ENCODE measurements at regions not wholly inside any gene's neighbourhood (a gene's known extent, or its start where the extent isn't known, plus 50 kb on each side); places are given as distances from the start of the nearest gene placed in this dataset.

DNA sequence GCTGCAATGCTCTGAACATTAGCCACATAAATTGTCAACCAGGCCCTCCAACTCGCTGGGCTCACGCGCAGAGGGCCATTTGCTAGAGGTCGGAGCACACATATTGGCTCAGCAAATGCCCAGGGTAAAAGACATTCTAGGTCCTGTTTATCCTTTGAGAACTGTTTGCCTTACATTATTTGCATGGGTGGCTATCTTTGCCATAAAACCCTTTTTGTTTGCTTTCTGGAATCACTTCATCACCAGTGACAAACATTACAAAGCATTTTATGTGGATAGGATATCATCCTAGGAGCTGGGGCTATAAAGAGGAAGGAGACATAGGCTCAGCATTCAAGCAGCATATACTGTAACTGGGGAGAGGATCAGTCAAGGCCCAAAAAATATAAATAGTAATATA, 149.2 kb upstream of the RAI2 start:
- H3K27me3 Mint-ChIP-seq: no peaks in the 10 kb centered on the region
- TF ChIP-seq, protein P1, sequence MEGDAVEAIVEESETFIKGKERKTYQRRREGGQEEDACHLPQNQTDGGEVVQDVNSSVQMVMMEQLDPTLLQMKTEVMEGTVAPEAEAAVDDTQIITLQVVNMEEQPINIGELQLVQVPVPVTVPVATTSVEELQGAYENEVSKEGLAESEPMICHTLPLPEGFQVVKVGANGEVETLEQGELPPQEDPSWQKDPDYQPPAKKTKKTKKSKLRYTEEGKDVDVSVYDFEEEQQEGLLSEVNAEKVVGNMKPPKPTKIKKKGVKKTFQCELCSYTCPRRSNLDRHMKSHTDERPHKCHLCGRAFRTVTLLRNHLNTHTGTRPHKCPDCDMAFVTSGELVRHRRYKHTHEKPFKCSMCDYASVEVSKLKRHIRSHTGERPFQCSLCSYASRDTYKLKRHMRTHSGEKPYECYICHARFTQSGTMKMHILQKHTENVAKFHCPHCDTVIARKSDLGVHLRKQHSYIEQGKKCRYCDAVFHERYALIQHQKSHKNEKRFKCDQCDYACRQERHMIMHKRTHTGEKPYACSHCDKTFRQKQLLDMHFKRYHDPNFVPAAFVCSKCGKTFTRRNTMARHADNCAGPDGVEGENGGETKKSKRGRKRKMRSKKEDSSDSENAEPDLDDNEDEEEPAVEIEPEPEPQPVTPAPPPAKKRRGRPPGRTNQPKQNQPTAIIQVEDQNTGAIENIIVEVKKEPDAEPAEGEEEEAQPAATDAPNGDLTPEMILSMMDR (IDR thresholded peaks at IDR 0.05): no peak

GRCh38 chrX:18003876-18004275, 142.8 kb upstream of the RAI2 start:
- no peak overlapping the region for H3K4me3 ChIP-seq (ENCODE audit: low read length)
- Mint-ChIP-seq H3K9me3 (no peaks in the 10 kb centered on the region), H3K27ac (no peak overlapping the region), H3K4me3 (no peak overlapping the region), H3K4me1 (ENCODE audit: low read depth) (no peaks in the 10 kb centered on the region), H3K36me3 (ENCODE audit: low read depth) (no peaks in the 10 kb centered on the region), H3K27me3 (no peaks in the 10 kb centered on the region)
- no peak overlapping the region for H3K27ac ChIP-seq (ENCODE audit: low read depth in 1 of 2, low read length in 2 of 2)
- POLR2A ChIA-PET: no interaction called here
- no peaks in the 10 kb centered on the region for H3K9me3 ChIP-seq (ENCODE audit: control insufficient read depth in 1 of 2, insufficient read depth in 1 of 2, low read length in 2 of 2)
- no peaks in the 10 kb centered on the region for H3K4me1 ChIP-seq (ENCODE audit: insufficient read depth, low read length)
- DNase-seq: no peak
- H3K36me3 ChIP-seq (ENCODE audit: insufficient read depth, low read length): no peaks in the 10 kb centered on the region
- H3K27me3 ChIP-seq (ENCODE audit: control insufficient read depth in 1 of 2, insufficient read depth in 2 of 2, low read length in 2 of 2): no peaks in the 10 kb centered on the region
- TF ChIP-seq, protein P1 (IDR thresholded peaks at IDR 0.05): no peak
- CTCF ChIA-PET: no interaction called here
- intact Hi-C loops (cut with DNase I, micrococcal nuclease): no loop called here
- no peak for ATAC-seq (ENCODE audit: poor library complexity)

More for the DNA sequence above, 149.2 kb upstream of the RAI2 start:
- Histone ChIP-seq H3K4me3 (ENCODE audit: low read length) (no peak overlapping the region), H3K27me3 (ENCODE audit: control insufficient read depth in 1 of 2, insufficient read depth in 2 of 2, low read length in 2 of 2) (no peaks in the 10 kb centered on the region), H3K9me3 (ENCODE audit: control insufficient read depth in 1 of 2, insufficient read depth in 1 of 2, low read length in 2 of 2) (no peaks in the 10 kb centered on the region), H3K4me1 (ENCODE audit: insufficient read depth, low read length) (no peaks in the 10 kb centered on the region), H3K27ac (ENCODE audit: low read depth in 1 of 2, low read length in 2 of 2) (no peak overlapping the region), H3K36me3 (ENCODE audit: insufficient read depth, low read length) (no peaks in the 10 kb centered on the region)
- H3K4me3 Mint-ChIP-seq: no peak overlapping the region
- ATAC-seq (ENCODE audit: poor library complexity) (no peak), DNase-seq (no peak)
- H3K4me1 Mint-ChIP-seq (ENCODE audit: low read depth): no peaks in the 10 kb centered on the region
- CTCF ChIA-PET: interaction anchor here (0.6 kb wide), 1 partner anchor 336 kb away, joined by 3 read pairs; no protein-coding TSS in a partner anchor
- POLR2A ChIA-PET: no interaction called here
- no peak overlapping the region for H3K27ac Mint-ChIP-seq
- H3K36me3 Mint-ChIP-seq (ENCODE audit: low read depth): no peaks in the 10 kb centered on the region
- intact Hi-C loops (cut with DNase I, micrococcal nuclease): no loop called here
- no peaks in the 10 kb centered on the region for H3K9me3 Mint-ChIP-seq

DNA sequence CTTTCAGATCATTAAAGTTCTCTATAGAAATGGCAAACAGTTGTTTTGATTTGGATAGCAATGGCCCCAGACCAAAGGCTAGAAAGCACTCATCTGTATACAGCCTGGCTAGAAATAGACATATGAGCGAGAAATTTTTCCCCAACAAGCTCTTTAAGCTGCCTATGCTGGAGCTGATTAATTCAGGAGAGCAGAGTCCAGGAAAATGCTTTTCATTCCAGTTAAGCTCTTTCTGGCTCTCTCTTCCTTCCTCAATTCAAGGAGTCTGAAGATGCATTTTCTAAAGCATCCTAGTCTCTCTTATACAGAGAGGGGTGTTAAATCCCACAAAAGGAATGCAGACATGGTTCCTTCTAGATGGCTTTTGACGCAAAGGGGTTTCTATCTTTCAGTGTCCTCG, 141.7 kb upstream of the RAI2 start:
- H3K36me3 Mint-ChIP-seq (ENCODE audit: low read depth): no peaks in the 10 kb centered on the region
- no peak for DNase-seq
- Histone ChIP-seq H3K27ac (ENCODE audit: low read depth in 1 of 2, low read length in 2 of 2) (no peak overlapping the region), H3K4me3 (ENCODE audit: low read length) (no peak overlapping the region), H3K36me3 (ENCODE audit: insufficient read depth, low read length) (no peaks in the 10 kb centered on the region), H3K4me1 (ENCODE audit: insufficient read depth, low read length) (no peaks in the 10 kb centered on the region), H3K27me3 (ENCODE audit: control insufficient read depth in 1 of 2, insufficient read depth in 2 of 2, low read length in 2 of 2) (no peaks in the 10 kb centered on the region), H3K9me3 (ENCODE audit: control insufficient read depth in 1 of 2, insufficient read depth in 1 of 2, low read length in 2 of 2) (no peaks in the 10 kb centered on the region)
- ATAC-seq (ENCODE audit: poor library complexity): no peak
- H3K9me3 Mint-ChIP-seq: no peaks in the 10 kb centered on the region
- H3K4me3 Mint-ChIP-seq: no peak overlapping the region
- intact Hi-C loops (cut with DNase I, micrococcal nuclease): no loop called here
- CTCF ChIA-PET: no interaction called here
- H3K27ac Mint-ChIP-seq: no peak overlapping the region
- H3K4me1 Mint-ChIP-seq (ENCODE audit: low read depth): no peaks in the 10 kb centered on the region
- TF ChIP-seq, protein P1 (IDR thresholded peaks at IDR 0.05): no peak
- no peaks in the 10 kb centered on the region for H3K27me3 Mint-ChIP-seq
- POLR2A ChIA-PET: no interaction called here
